ENCODE measurements at regions not wholly inside any gene's neighbourhood (a gene's known extent, or its start where the extent isn't known, plus 50 kb on each side); places are given as distances from the start of the nearest gene placed in this dataset.
"Not testable (repeated sequence)": the region's sequence is repeated elsewhere in the genome, so short reads cannot be mapped to it uniquely, and the experiment has no call there.

DNA sequence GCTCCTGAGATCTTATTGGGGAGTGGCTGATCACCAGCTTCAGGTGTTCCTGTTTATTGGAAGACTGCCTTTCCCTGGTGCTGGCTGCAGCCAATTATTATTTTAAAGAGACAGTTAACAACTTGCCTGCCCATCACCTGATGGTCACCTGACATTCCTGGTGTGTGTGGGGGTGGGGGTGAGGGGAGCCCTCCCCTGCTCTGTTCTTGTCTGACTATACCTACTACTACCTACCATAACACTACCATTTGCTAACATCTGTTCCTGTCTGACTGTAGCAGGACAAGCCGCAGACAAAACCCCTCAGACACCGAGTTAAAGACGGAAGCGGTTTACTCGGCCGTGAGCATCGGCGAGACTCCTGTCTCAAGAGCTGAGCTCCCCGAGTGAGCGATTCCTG is 54.9 kb upstream of the NBPF3 start:
- no peak for DNase-seq (ENCODE audit: low read depth in 2 of 2)
- TF ChIP-seq, protein P1, sequence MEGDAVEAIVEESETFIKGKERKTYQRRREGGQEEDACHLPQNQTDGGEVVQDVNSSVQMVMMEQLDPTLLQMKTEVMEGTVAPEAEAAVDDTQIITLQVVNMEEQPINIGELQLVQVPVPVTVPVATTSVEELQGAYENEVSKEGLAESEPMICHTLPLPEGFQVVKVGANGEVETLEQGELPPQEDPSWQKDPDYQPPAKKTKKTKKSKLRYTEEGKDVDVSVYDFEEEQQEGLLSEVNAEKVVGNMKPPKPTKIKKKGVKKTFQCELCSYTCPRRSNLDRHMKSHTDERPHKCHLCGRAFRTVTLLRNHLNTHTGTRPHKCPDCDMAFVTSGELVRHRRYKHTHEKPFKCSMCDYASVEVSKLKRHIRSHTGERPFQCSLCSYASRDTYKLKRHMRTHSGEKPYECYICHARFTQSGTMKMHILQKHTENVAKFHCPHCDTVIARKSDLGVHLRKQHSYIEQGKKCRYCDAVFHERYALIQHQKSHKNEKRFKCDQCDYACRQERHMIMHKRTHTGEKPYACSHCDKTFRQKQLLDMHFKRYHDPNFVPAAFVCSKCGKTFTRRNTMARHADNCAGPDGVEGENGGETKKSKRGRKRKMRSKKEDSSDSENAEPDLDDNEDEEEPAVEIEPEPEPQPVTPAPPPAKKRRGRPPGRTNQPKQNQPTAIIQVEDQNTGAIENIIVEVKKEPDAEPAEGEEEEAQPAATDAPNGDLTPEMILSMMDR (IDR thresholded peaks at IDR 0.05; ENCODE audit: low read depth, low read length), result no peak
- H3K4me3 ChIP-seq (replicated peaks in 1 of 2; ENCODE audit: low read depth in 2 of 2, low read length in 2 of 2), result no peak overlapping the region

DNA sequence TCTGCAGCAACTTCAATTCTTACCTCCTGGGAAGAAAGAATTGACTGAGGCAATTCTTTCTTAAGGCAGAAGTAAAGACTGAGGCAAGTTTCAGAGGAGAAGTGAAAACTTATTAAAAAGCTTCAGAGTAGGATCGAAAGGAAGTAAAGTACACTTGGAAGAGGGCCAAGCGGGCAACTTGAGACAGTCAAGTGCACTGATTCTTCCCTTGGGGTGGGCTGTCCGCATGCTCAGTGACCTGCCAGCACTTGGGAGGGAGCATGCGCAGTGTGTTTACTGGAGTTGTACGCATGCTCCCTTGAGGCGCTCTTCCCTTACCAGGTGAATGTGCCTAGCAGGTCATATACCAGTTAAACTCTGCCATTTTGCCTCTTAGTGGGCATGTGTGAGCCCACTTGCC is 55.3 kb upstream of the NBPF3 start:
- no peak overlapping the region for H3K4me3 ChIP-seq (replicated peaks in 1 of 2; ENCODE audit: low read depth in 2 of 2, low read length in 2 of 2)
- no peak for DNase-seq (ENCODE audit: low read depth in 2 of 2)
- TF ChIP-seq, protein P1 (IDR thresholded peaks at IDR 0.05; ENCODE audit: low read depth, low read length), result no peak

DNA sequence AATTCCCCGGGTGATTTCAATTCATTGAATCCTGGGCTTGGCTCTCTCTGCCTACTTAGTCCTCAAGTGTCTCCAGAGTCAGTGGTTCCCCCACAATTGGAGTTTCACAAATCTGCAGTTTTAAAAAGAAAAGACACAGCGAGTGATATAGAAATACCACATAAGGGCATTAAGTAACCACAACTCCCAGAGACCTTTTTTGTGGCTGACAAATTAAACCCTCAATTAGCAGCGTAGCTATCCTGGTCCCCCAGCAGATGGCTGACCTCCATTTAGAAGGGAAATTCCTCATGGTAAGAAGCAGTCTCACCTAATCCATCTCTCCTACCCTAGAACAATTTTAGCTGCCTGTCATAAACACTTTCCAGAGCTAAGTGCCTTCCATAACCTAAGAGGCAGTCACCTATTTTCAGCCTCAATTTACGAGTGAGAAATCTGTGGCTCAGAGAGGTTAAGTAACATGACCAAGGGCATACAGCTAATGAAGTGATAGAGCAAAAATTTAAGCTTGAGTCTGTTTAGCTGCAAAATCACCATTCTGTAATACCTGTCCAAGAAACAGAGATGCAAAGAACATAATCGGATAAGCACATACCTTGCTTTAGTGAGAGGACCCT is 56.0 kb upstream of the NBPF3 start:
- TF ChIP-seq, protein P1 (IDR thresholded peaks at IDR 0.05; ENCODE audit: low read depth, low read length), result no peak
- no peak overlapping the region for H3K4me3 ChIP-seq (replicated peaks in 1 of 2; ENCODE audit: low read depth in 2 of 2, low read length in 2 of 2)
- DNase-seq (ENCODE audit: low read depth in 2 of 2), result no peak

DNA sequence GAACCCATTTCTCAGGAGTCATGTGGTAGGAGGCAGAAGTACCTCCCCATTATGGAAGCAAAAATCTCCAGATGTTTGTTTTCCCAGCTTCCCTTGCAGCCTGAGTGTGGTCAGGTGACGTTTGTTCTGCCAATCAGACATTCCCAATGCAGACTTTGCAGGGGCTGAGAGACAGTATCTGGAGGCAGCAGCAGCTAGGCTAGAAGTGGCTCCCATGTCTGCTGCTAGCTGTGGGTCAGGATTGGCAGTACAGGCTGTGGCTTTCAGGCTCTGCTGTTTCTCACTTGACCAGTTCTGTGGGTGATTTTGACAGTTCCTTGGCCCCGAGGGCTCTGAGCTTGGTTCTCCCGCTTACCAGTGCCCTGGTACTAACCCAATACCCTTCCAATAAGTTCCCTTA is 58.6 kb upstream of the NBPF3 start:
- TF ChIP-seq, protein P1 (IDR thresholded peaks at IDR 0.05; ENCODE audit: low read depth, low read length), result no peak
- no peak for DNase-seq (ENCODE audit: low read depth in 2 of 2)
- H3K4me3 ChIP-seq (replicated peaks in 1 of 2; ENCODE audit: low read depth in 2 of 2, low read length in 2 of 2), result no peak overlapping the region

DNA sequence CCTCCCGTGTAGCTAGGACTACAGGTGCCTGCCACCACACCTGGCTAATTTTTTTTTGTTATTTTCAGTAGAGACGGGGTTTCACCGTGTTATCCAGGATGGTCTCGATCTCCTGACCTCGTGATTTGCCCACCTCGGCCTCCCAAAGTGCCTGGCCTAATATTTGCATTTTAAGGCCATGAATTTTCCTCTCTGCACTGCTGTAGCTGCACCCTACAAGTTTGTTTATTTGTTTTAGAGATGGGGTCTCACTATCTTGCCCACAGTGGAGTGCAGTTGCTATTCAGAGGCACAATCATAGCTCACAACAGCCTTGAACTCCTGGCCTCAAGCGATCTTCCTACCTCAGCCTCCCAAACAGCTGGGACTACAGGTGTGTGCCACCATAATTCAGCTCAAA is 59.8 kb upstream of the NBPF3 start:
- not testable (repeated sequence) for H3K4me3 ChIP-seq (replicated peaks in 1 of 2; ENCODE audit: low read depth in 2 of 2, low read length in 2 of 2); DNase-seq (ENCODE audit: low read depth in 2 of 2)

DNA sequence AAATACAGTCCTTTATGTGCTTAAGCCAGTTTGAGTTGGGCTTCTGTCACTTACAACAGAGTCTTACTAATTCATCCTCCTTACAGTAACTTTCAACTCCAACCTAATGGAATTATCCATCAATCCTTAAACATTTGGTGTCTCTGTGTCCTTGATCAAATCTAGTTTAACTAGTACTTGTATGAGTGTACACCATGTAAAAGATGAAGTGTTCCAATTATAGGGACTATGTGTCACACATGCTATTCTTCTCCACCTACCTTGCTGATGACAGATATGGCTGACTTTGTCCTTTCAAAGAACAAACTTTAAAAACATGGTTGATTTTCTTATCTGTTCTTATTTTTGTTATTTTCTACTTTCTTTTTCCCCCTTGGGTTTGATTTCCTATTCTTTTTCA is 60.4 kb upstream of the NBPF3 start:
- TF ChIP-seq, protein P1 (IDR thresholded peaks at IDR 0.05; ENCODE audit: low read depth, low read length), result no peak
- no peak overlapping the region for H3K4me3 ChIP-seq (replicated peaks in 1 of 2; ENCODE audit: low read depth in 2 of 2, low read length in 2 of 2)
- no peak for DNase-seq (ENCODE audit: low read depth in 2 of 2)

DNA sequence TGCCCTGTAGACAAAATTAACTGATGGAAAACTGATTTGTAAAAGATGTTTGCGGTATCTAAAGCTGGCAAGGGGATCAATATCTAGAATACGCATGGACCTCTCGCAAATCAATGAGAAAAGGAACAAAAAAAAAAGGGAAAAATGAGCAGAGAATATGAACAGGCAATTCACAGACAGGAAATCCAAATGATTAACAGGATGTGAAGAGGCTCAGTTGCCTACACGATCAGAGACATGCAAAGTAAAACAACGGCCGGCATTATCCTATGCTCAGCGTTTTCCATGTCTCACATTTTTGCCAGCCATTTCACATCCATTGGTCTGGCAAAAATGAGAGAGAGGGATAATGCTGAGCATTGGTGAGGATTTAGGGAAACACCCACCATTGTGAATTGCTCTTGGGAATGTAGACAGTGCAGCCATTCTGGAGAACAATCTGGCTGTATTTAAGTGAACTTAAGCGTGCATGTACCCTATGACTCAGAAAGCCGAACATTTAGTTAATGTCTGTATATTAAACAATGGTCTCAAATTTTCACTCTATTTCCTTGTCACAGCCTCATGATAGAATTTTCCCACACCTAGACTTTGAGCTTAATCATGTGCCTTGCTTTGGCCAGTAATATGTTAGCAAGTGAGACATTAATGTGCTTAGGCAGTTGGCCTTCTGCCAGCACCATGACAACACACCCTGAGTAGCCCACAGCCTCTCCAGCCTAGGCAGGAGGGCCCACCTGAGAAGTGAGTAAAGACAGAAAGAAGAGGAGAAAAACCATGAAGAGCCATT is 61.0 kb upstream of the NBPF3 start:
- DNase-seq (ENCODE audit: low read depth in 2 of 2), result peak in 1 of 2 donors; percentile 21
- TF ChIP-seq, protein P1 (IDR thresholded peaks at IDR 0.05; ENCODE audit: low read depth, low read length), result no peak
- H3K4me3 ChIP-seq (replicated peaks in 1 of 2; ENCODE audit: low read depth in 2 of 2, low read length in 2 of 2), result no peak overlapping the region
